ENCODE measurements at regions not wholly inside any gene's neighbourhood (a gene's known extent, or its start where the extent isn't known, plus 50 kb on each side); places are given as distances from the start of the nearest gene placed in this dataset.

- TF ChIP-seq CTCF (IDR thresholded peaks at IDR 0.05; ENCODE audit: borderline replicate concordance, extremely low read depth, low read length, poor library complexity, severe bottlenecking) (no peak), EZH2 (IDR thresholded peaks at IDR 0.05; ENCODE audit: borderline replicate concordance, low read depth, low read length, severe bottlenecking) (no peak)
These were observed 187.8 kb downstream of the ANAPC1 start for GRCh38 chr2:111696226-111696625.
